Mesothelial cell of epicardium (in vitro differentiated cells): ENCODE measurements at regions not wholly inside any gene's neighbourhood (a gene's known extent, or its start where the extent isn't known, plus 50 kb on each side); places are given as distances from the start of the nearest gene placed in this dataset.

Experiments
- DNase-seq, 2 experiments: peaks; one replicate each; pipeline ENCODE4 v3.0.0; 2021; ENCODE audit warnings: low spot score in 2 of 2; ENCODE audit not compliant: unreplicated experiment in 2 of 2
- H3K27ac Mint-ChIP-seq: 2 replicates; pipeline ENCODE4 v1.8.0; 2021; ENCODE audit warnings: mixed read lengths
- H3K27me3 Mint-ChIP-seq: 2 replicates; pipeline ENCODE4 v1.8.0; 2021; ENCODE audit warnings: low read depth, mixed read lengths
- H3K36me3 Mint-ChIP-seq: 2 replicates; pipeline ENCODE4 v1.8.0; 2021; ENCODE audit warnings: mixed read lengths
- H3K4me1 Mint-ChIP-seq: 2 replicates; pipeline ENCODE4 v1.8.0; 2021; ENCODE audit warnings: mixed read lengths
- H3K4me3 Mint-ChIP-seq: 2 replicates; pipeline ENCODE4 v1.8.0; 2021; ENCODE audit warnings: mild to moderate bottlenecking, moderate library complexity, mixed read lengths
- H3K9me3 Mint-ChIP-seq: 2 replicates; pipeline ENCODE4 v1.8.0; 2021; ENCODE audit warnings: mixed read lengths
- CTCF ChIP-seq: fragments of 200-600 bp; sonication (generic); IDR thresholded peaks from one replicate; pipeline ENCODE4 v1.5.0; 2021; ENCODE audit warnings: antibody characterized with exemption; ENCODE audit not compliant: unreplicated experiment

GRCh38 chr10:81104494-81104893, 566.8 kb downstream of the SH2D4B start:
- DNase-seq = no peak
- no peak overlapping the region for H3K27ac Mint-ChIP-seq
- no peak for TF ChIP-seq CTCF
- H3K9me3 Mint-ChIP-seq = no peaks in the 10 kb centered on the region
- peaks cover 10% of the 10 kb centered on the region for H3K27me3 Mint-ChIP-seq
- H3K4me1 Mint-ChIP-seq = no peaks in the 10 kb centered on the region
- H3K36me3 Mint-ChIP-seq = no peaks in the 10 kb centered on the region
- no peak overlapping the region for H3K4me3 Mint-ChIP-seq

GRCh38 chr10:81108516-81109199, 571.0 kb downstream of the SH2D4B start:
- Mint-ChIP-seq H3K9me3 (no peaks in the 10 kb centered on the region), H3K4me3 (no peak overlapping the region), H3K36me3 (no peaks in the 10 kb centered on the region), H3K27me3 (peaks cover 7% of the 10 kb centered on the region), H3K4me1 (no peaks in the 10 kb centered on the region), H3K27ac (no peak overlapping the region)
- no peak for DNase-seq
- no peak for TF ChIP-seq CTCF

- H3K27me3 Mint-ChIP-seq = peaks cover 2% of the 10 kb centered on the region
- no peak overlapping the region for H3K4me3 Mint-ChIP-seq
- H3K27ac Mint-ChIP-seq = no peak overlapping the region
- TF ChIP-seq CTCF = no peak
- no peaks in the 10 kb centered on the region for H3K4me1 Mint-ChIP-seq
- DNase-seq = no peak
- no peaks in the 10 kb centered on the region for H3K9me3 Mint-ChIP-seq
- no peaks in the 10 kb centered on the region for H3K36me3 Mint-ChIP-seq
Observed at GRCh38 chr10:81109200-81109752, 571.6 kb downstream of the SH2D4B start.

GRCh38 chr10:81116201-81116600, 578.5 kb downstream of the SH2D4B start:
- no peak overlapping the region for H3K4me3 Mint-ChIP-seq
- DNase-seq = no peak
- TF ChIP-seq CTCF = no peak
- peak overlapping the region; percentile 77 for H3K27ac Mint-ChIP-seq
- peaks cover 3% of the 10 kb centered on the region for H3K27me3 Mint-ChIP-seq
- H3K4me1 Mint-ChIP-seq = peaks cover 3% of the 10 kb centered on the region
- H3K9me3 Mint-ChIP-seq = no peaks in the 10 kb centered on the region
- H3K36me3 Mint-ChIP-seq = no peaks in the 10 kb centered on the region

GRCh38 chr10:81116990-81117389, 579.3 kb downstream of the SH2D4B start:
- no peak overlapping the region for H3K4me3 Mint-ChIP-seq
- DNase-seq = no peak
- peaks cover 3% of the 10 kb centered on the region for H3K27me3 Mint-ChIP-seq
- no peak overlapping the region for H3K27ac Mint-ChIP-seq
- H3K36me3 Mint-ChIP-seq = no peaks in the 10 kb centered on the region
- no peak for TF ChIP-seq CTCF
- peaks cover 3% of the 10 kb centered on the region for H3K4me1 Mint-ChIP-seq
- no peaks in the 10 kb centered on the region for H3K9me3 Mint-ChIP-seq
